Endothelial cell of umbilical vein (primary cell): ENCODE measurements at regions not wholly inside any gene's neighbourhood (a gene's known extent, or its start where the extent isn't known, plus 50 kb on each side); places are given as distances from the start of the nearest gene placed in this dataset.

ENCODE experiments used
- BruUV-seq: library from RNA; stranded (reverse); fragments of 400-500 nt; replicated peaks from 2 replicates; lab custom pipeline; 2021; lab: Mats Ljungman, UMichigan
- CTCF ChIA-PET: fragments of 300-600, 350-600 bp; sonication (Branson Sonifier 250); formaldehyde crosslinking; loops from one replicate; lab custom pipeline; 2021; ENCODE audit warnings: antibody characterized with exemption, inconsistent platforms; lab: Charles Lee
- POLR2A ChIA-PET: fragments of 300-600, 350-600 bp; sonication (Branson Sonifier 250); formaldehyde crosslinking; loops from one replicate; lab custom pipeline; 2021; ENCODE audit warnings: antibody characterized with exemption, inconsistent platforms; lab: Charles Lee
- DNase-seq: peaks from one replicate; pipeline ENCODE4 v3.0.0-alpha.2; 2011; ENCODE audit warnings: low read depth, low spot score
- FAIRE-seq: peaks from 2 replicates; lab custom pipeline; 2011; peaks lifted over from hg19 to GRCh38; lab: Jason Lieb, UNC
- H2AFZ ChIP-seq: 2 replicates; pipeline ENCODE4 v1.6.0; 2012; ENCODE audit warnings: low read depth, low read length, control low read depth, inconsistent platforms
- H3K27ac ChIP-seq: 2 replicates; pipeline ENCODE4 v1.5.1; 2011; ENCODE audit warnings: low read depth, mild to moderate bottlenecking, control low read depth, low read length, moderate library complexity; ENCODE audit not compliant: insufficient read depth
- H3K27me3 ChIP-seq, 2 experiments: 2 replicates each; pipeline versions ENCODE4 v1.6.0 to v1.6.1; 2011; ENCODE audit warnings: low read length in 2 of 2, mixed read lengths in 1 of 2; ENCODE audit not compliant: control insufficient read depth in 2 of 2, insufficient read depth in 2 of 2
- H3K36me3 ChIP-seq, 2 experiments: 2 replicates in 1 of 2; 3 replicates in 1 of 2; pipeline ENCODE4 v1.5.1; 2011; ENCODE audit warnings: low read length in 2 of 2, mild to moderate bottlenecking in 1 of 2, moderate library complexity in 1 of 2; ENCODE audit not compliant: control insufficient read depth in 2 of 2, insufficient read depth in 2 of 2; ENCODE audit errors: extremely low read depth in 1 of 2
- H3K4me1 ChIP-seq: 3 replicates; pipeline ENCODE4 v1.5.1; 2011; ENCODE audit warnings: mild to moderate bottlenecking, low read length; ENCODE audit not compliant: control insufficient read depth, insufficient read depth; ENCODE audit errors: extremely low read depth
- H3K4me2 ChIP-seq: 2 replicates; pipeline ENCODE4 v1.6.1; 2011; ENCODE audit warnings: low read length, control low read depth, mixed read lengths; ENCODE audit not compliant: insufficient read depth
- H3K4me3 ChIP-seq, 3 experiments: fragments of 200-600 bp in 1 of 3; sonication (generic), shearing (Covaris generic) in 1 of 3; replicated peaks in 1 of 3; 2 replicates each; pipeline ENCODE4 v1.5.1; 2011 to 2016; ENCODE audit warnings: control low read depth in 3 of 3, low read length in 3 of 3, mild to moderate bottlenecking in 2 of 3, inconsistent platforms in 1 of 3, low read depth in 1 of 3, moderate library complexity in 1 of 3; ENCODE audit not compliant: insufficient read depth in 1 of 3
- H3K79me2 ChIP-seq: 2 replicates; pipeline ENCODE4 v1.6.0; 2012; ENCODE audit warnings: low read length, inconsistent platforms; ENCODE audit not compliant: control insufficient read depth, insufficient read depth
- H3K9ac ChIP-seq: replicated peaks from 2 replicates; pipeline ENCODE3; 2011; ENCODE audit warnings: low read length, control low read depth; ENCODE audit not compliant: insufficient read depth; ENCODE audit errors: extremely low read depth
- H3K9me1 ChIP-seq: replicated peaks from 3 replicates; pipeline ENCODE4 v1.6.0; 2011; ENCODE audit warnings: mild to moderate bottlenecking, low read length; ENCODE audit not compliant: control insufficient read depth, insufficient read depth; ENCODE audit errors: extremely low read depth
- H3K9me3 ChIP-seq: replicated peaks from 2 replicates; pipeline ENCODE4 v1.5.1; 2012; ENCODE audit warnings: low read length, inconsistent platforms; ENCODE audit not compliant: control insufficient read depth, insufficient read depth
- H4K20me1 ChIP-seq: replicated peaks from 2 replicates; pipeline ENCODE3; 2011; ENCODE audit warnings: mild to moderate bottlenecking, low read length; ENCODE audit not compliant: control insufficient read depth, insufficient read depth; ENCODE audit errors: extremely low read depth
- EZH2 ChIP-seq: IDR thresholded peaks from 2 replicates; pipeline ENCODE4 v1.6.1; 2012; ENCODE audit warnings: borderline replicate concordance, low read depth, mild to moderate bottlenecking, moderate library complexity, low read length, inconsistent platforms; ENCODE audit not compliant: severe bottlenecking
- FOS ChIP-seq: IDR thresholded peaks from 2 replicates; pipeline ENCODE4 v1.6.1; 2011; ENCODE audit warnings: mild to moderate bottlenecking, low read length, moderate library complexity, borderline replicate concordance; ENCODE audit not compliant: insufficient read depth
- GATA2 ChIP-seq: IDR thresholded peaks from 2 replicates; pipeline ENCODE4 v1.7.0; 2011; ENCODE audit warnings: low read depth, mild to moderate bottlenecking, moderate library complexity, mixed read lengths, low read length; ENCODE audit not compliant: insufficient read length, insufficient read depth
- JUN ChIP-seq: IDR thresholded peaks from 2 replicates; pipeline ENCODE4 v1.6.1; 2011; ENCODE audit warnings: borderline replicate concordance, low read depth; ENCODE audit not compliant: insufficient read length, insufficient read depth
- MYC ChIP-seq: IDR thresholded peaks from one replicate; pipeline ENCODE4 v1.6.1; 2011; ENCODE audit warnings: mild to moderate bottlenecking, low read depth, low read length
- POLR2A ChIP-seq: IDR thresholded peaks from 2 replicates; pipeline ENCODE4 v1.6.1; 2012; ENCODE audit warnings: low read depth, mild to moderate bottlenecking, control low read depth, low read length
- POLR2AphosphoS5 ChIP-seq: IDR thresholded peaks from 2 replicates; pipeline ENCODE4 v1.6.1; 2012; ENCODE audit warnings: low read depth, mild to moderate bottlenecking, control low read depth, low read length, moderate library complexity; ENCODE audit not compliant: insufficient read depth
- dilution Hi-C: fragments of 300-500 bp; cut with MboI; formaldehyde crosslinking; loops from one replicate; pipeline ENCODE4 v1.15.0; 2019; ENCODE audit warnings: low sequenced_read_pairs; ENCODE audit not compliant: extremely low pct_ligation_motif_present
- intact Hi-C: fragments of 100-400 bp; cut with micrococcal nuclease; formaldehyde crosslinking; loops from one replicate; pipeline ENCODE4 v1.10.0; 2022
- TF ChIP-seq, protein P1 (sequence below), 2 donors: IDR thresholded peaks; 1 replicate in 1 of 2; 2 replicates in 1 of 2; pipeline ENCODE4 v1.5.1; 2011; ENCODE audit warnings: low read length in 2 of 2, mild to moderate bottlenecking in 2 of 2, moderate library complexity in 2 of 2, control low read depth in 1 of 2, inconsistent platforms in 1 of 2, low read depth in 1 of 2; ENCODE audit not compliant: insufficient read depth in 1 of 2; ENCODE audit errors: extremely low read depth in 1 of 2
- TF ChIP-seq, protein P2 (sequence below): IDR thresholded peaks from 2 replicates; pipeline ENCODE4 v1.6.1; 2011; ENCODE audit not compliant: insufficient read depth, insufficient read length

DNA sequence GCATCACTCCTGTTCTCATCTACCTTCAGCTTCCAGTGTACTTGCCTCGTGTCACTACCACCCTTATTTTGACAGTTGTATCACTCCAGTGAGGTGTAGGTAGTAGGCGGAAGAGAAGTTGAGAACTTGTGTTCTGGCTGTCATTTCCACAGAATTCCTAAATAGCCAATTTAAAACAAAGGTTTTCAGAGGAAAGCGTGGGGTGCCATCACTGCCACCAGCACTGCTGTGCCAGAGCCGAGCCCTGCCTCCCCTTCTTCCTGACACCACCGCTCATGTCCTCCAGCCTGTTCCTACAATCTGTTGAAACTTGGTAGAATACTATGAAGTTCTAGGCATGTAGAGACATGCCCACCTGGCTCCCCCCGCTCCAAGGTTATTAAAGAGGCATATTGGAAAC lies 215.8 kb downstream of the TANC2 start:
- no peak for DNase-seq
- Histone ChIP-seq H3K9me1 (no peaks in the 10 kb centered on the region), H2AFZ (no peak overlapping the region), H4K20me1 (no peaks in the 10 kb centered on the region), H3K9me3 (no peaks in the 10 kb centered on the region), H3K9ac (no peak overlapping the region), H3K27me3 (no peaks in the 10 kb centered on the region), H3K4me3 (no peak overlapping the region), H3K27ac (no peak overlapping the region), H3K36me3 (no peaks in the 10 kb centered on the region), H3K4me2 (no peak overlapping the region), H3K4me1 (peaks cover 4% of the 10 kb centered on the region), H3K79me2 (no peaks in the 10 kb centered on the region)
- intact Hi-C loops, result no loop called here
- TF ChIP-seq EZH2 (no peak), POLR2A (no peak), JUN (no peak), GATA2 (no peak), FOS (no peak), POLR2AphosphoS5 (no peak), MYC (no peak)
- TF ChIP-seq, protein P1, sequence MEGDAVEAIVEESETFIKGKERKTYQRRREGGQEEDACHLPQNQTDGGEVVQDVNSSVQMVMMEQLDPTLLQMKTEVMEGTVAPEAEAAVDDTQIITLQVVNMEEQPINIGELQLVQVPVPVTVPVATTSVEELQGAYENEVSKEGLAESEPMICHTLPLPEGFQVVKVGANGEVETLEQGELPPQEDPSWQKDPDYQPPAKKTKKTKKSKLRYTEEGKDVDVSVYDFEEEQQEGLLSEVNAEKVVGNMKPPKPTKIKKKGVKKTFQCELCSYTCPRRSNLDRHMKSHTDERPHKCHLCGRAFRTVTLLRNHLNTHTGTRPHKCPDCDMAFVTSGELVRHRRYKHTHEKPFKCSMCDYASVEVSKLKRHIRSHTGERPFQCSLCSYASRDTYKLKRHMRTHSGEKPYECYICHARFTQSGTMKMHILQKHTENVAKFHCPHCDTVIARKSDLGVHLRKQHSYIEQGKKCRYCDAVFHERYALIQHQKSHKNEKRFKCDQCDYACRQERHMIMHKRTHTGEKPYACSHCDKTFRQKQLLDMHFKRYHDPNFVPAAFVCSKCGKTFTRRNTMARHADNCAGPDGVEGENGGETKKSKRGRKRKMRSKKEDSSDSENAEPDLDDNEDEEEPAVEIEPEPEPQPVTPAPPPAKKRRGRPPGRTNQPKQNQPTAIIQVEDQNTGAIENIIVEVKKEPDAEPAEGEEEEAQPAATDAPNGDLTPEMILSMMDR (IDR thresholded peaks at IDR 0.05; ENCODE audit: extremely low read depth in 1 of 2, insufficient read depth in 1 of 2, low read depth in 1 of 2, low read length in 2 of 2), result no peak
- TF ChIP-seq, protein P2, sequence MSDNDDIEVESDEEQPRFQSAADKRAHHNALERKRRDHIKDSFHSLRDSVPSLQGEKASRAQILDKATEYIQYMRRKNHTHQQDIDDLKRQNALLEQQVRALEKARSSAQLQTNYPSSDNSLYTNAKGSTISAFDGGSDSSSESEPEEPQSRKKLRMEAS, result no peak
- ChIA-PET POLR2A (no interaction called here), CTCF (interaction anchor here (1.5 kb wide), 1 partner anchor 10 kb away, joined by 3 read pairs; no protein-coding TSS in a partner anchor)
- FAIRE-seq, result no peak
- BruUV-seq, result no TSS peak
- dilution Hi-C loops, result no loop called here
